ENCODE measurements at regions not wholly inside any gene's neighbourhood (a gene's known extent, or its start where the extent isn't known, plus 50 kb on each side); places are given as distances from the start of the nearest gene placed in this dataset.

- DNase-seq (ENCODE audit: low spot score in 2 of 2) (no peak), FAIRE-seq (no peak)
Measured at GRCh38 chr6:5946701-5947100, 60.0 kb downstream of the NRN1 start.

GRCh38 chr6:5946181-5946580 is 60.5 kb downstream of the NRN1 start:
- FAIRE-seq (no peak), DNase-seq (ENCODE audit: low spot score in 2 of 2) (peak in 1 of 2 donors; percentile 10)

- DNase-seq (ENCODE audit: low spot score in 2 of 2) (no peak), FAIRE-seq (no peak)
Measured at GRCh38 chr6:5943591-5943990, 63.1 kb downstream of the NRN1 start.

GRCh38 chr6:5942591-5942990 is 64.1 kb downstream of the NRN1 start:
- FAIRE-seq (no peak), DNase-seq (ENCODE audit: low spot score in 2 of 2) (no peak)

- DNase-seq (ENCODE audit: low spot score in 2 of 2) (no peak), FAIRE-seq (no peak)
Measured at GRCh38 chr6:5941188-5941587, 65.5 kb downstream of the NRN1 start.

- DNase-seq (ENCODE audit: low spot score in 2 of 2) = no peak
- peak; percentile 63 for FAIRE-seq
Measured at GRCh38 chr6:5938934-5939333, 67.8 kb downstream of the NRN1 start.

GRCh38 chr6:5937936-5938706 is 68.6 kb downstream of the NRN1 start:
- FAIRE-seq (no peak), DNase-seq (ENCODE audit: low spot score in 2 of 2) (no peak)

- no peak for DNase-seq (ENCODE audit: low spot score in 2 of 2)
- FAIRE-seq = no peak
Measured at GRCh38 chr6:5937169-5937909, 69.4 kb downstream of the NRN1 start.

- DNase-seq (ENCODE audit: low spot score in 2 of 2) = no peak
- FAIRE-seq = no peak
Measured at GRCh38 chr6:5936631-5937030, 70.1 kb downstream of the NRN1 start.

GRCh38 chr6:5936140-5936539 is 70.6 kb downstream of the NRN1 start:
- no peak for DNase-seq (ENCODE audit: low spot score in 2 of 2)

GRCh38 chr6:5930968-5931367 is 75.8 kb downstream of the NRN1 start:
- DNase-seq (ENCODE audit: low spot score in 2 of 2) = no peak
- FAIRE-seq = no peak

More at GRCh38 chr6:5936140-5936539, 70.6 kb downstream of the NRN1 start:
- FAIRE-seq = no peak

GRCh38 chr6:5930143-5930770 is 76.5 kb downstream of the NRN1 start:
- DNase-seq (ENCODE audit: low spot score in 2 of 2) (no peak), FAIRE-seq (no peak)

GRCh38 chr6:5923840-5924239 is 82.9 kb downstream of the NRN1 start:
- DNase-seq (ENCODE audit: low spot score in 2 of 2) (no peak), FAIRE-seq (no peak)

- FAIRE-seq = no peak
- no peak for DNase-seq (ENCODE audit: low spot score in 2 of 2)
Measured at GRCh38 chr6:5922230-5922629, 84.5 kb downstream of the NRN1 start.

GRCh38 chr6:5909721-5910120 is 97.0 kb downstream of the NRN1 start:
- no peak for DNase-seq (ENCODE audit: low spot score in 2 of 2)
- FAIRE-seq = no peak

- FAIRE-seq (no peak), DNase-seq (ENCODE audit: low spot score in 2 of 2) (no peak)
Measured at GRCh38 chr6:5906842-5907241, 99.9 kb downstream of the NRN1 start.

- no peak for DNase-seq (ENCODE audit: low spot score in 2 of 2)
- FAIRE-seq = no peak
Measured at GRCh38 chr6:5906340-5906670, 100.4 kb downstream of the NRN1 start.

GRCh38 chr6:5905431-5906339 is 101.0 kb downstream of the NRN1 start:
- no peak for FAIRE-seq

GRCh38 chr6:5904532-5904931 is 102.2 kb downstream of the NRN1 start:
- no peak for FAIRE-seq
- DNase-seq (ENCODE audit: low spot score in 2 of 2) = no peak

More at GRCh38 chr6:5905431-5906339, 101.0 kb downstream of the NRN1 start:
- DNase-seq (ENCODE audit: low spot score in 2 of 2) = no peak

GRCh38 chr6:5899216-5900045 is 107.3 kb downstream of the NRN1 start:
- no peak for FAIRE-seq
- DNase-seq (ENCODE audit: low spot score in 2 of 2) = no peak
